Ascending aorta (tissue), 2 donors: ENCODE measurements at regions not wholly inside any gene's neighbourhood (a gene's known extent, or its start where the extent isn't known, plus 50 kb on each side); places are given as distances from the start of the nearest gene placed in this dataset.

Experiments
- DNase-seq, 2 donors: peaks; one replicate each; pipeline ENCODE4 v3.0.0-alpha.2; 2019; ENCODE audit warnings: low spot score in 2 of 2
- H3K27ac ChIP-seq, 2 donors: fragments of 200-600 bp; sonication (generic); one replicate each; pipeline ENCODE4 v1.5.1; 2016 to 2017; ENCODE audit warnings: mild to moderate bottlenecking in 1 of 2
- H3K27me3 ChIP-seq: fragments of 200-600 bp; sonication (generic); one replicate; pipeline ENCODE4 v1.5.1; 2017
- H3K36me3 ChIP-seq, 2 donors: fragments of 200-600 bp; sonication (generic); one replicate each; pipeline ENCODE4 v1.5.1; 2016
- H3K4me1 ChIP-seq, 2 donors: fragments of 200-600 bp; sonication (generic); one replicate each; pipeline ENCODE4 v1.5.1; 2016 to 2017; ENCODE audit warnings: mild to moderate bottlenecking in 1 of 2
- H3K4me3 ChIP-seq, 2 donors: fragments of 200-600 bp; sonication (generic); one replicate each; pipeline ENCODE4 v1.5.1; 2016 to 2017; ENCODE audit warnings: mild to moderate bottlenecking in 1 of 2
- H3K9me3 ChIP-seq, 2 donors: fragments of 200-600 bp; sonication (generic); one replicate each; pipeline ENCODE4 v1.5.1; 2016
- CTCF ChIP-seq, 3 experiments: fragments of 200-600 bp in 2 of 3; fragments of 450-650 bp in 1 of 3; sonication (generic) in 2 of 3; IDR thresholded peaks; one replicate each; pipeline ENCODE4 v1.5.1; 2016 to 2019; ENCODE audit warnings: antibody characterized with exemption in 3 of 3, mild to moderate bottlenecking in 1 of 3, moderate library complexity in 1 of 3
- intact Hi-C: fragments of 100-400 bp; cut with DNase I; formaldehyde crosslinking; loops from one replicate; pipeline ENCODE4 v1.15.1; 2023

GRCh38 chr10:42997151-42997848 is 79.6 kb upstream of the RET start:
- intact Hi-C loops = no loop called here
- H3K27ac ChIP-seq = no peak overlapping the region
- no peak for DNase-seq

GRCh38 chr10:42997849-42998165 is 79.1 kb upstream of the RET start:
- TF ChIP-seq CTCF (IDR thresholded peaks at IDR 0.05) = no peak
- H3K4me3 ChIP-seq = no peak overlapping the region
- H3K9me3 ChIP-seq = no peaks in the 10 kb centered on the region
- intact Hi-C loops = no loop called here
- no peak for DNase-seq
- no peaks in the 10 kb centered on the region for H3K4me1 ChIP-seq
- H3K36me3 ChIP-seq = no peaks in the 10 kb centered on the region
- H3K27me3 ChIP-seq = no peaks in the 10 kb centered on the region
- no peak overlapping the region for H3K27ac ChIP-seq

More at GRCh38 chr10:42997151-42997848, 79.6 kb upstream of the RET start:
- Histone ChIP-seq H3K27me3 (no peaks in the 10 kb centered on the region), H3K4me3 (no peak overlapping the region), H3K36me3 (no peaks in the 10 kb centered on the region), H3K9me3 (no peaks in the 10 kb centered on the region), H3K4me1 (no peaks in the 10 kb centered on the region)
- no peak for TF ChIP-seq CTCF (IDR thresholded peaks at IDR 0.05)

- no peak for TF ChIP-seq CTCF (IDR thresholded peaks at IDR 0.05)
- H3K36me3 ChIP-seq = no peaks in the 10 kb centered on the region
- H3K27me3 ChIP-seq = no peaks in the 10 kb centered on the region
- intact Hi-C loops = no loop called here
- no peak overlapping the region for H3K4me3 ChIP-seq
- H3K4me1 ChIP-seq = no peaks in the 10 kb centered on the region
- H3K9me3 ChIP-seq = no peaks in the 10 kb centered on the region
- no peak for DNase-seq
- no peak overlapping the region for H3K27ac ChIP-seq
Observed at GRCh38 chr10:42998481-42999384, 78.1 kb upstream of the RET start.

- no peak for TF ChIP-seq CTCF (IDR thresholded peaks at IDR 0.05)
- no peak overlapping the region for H3K4me3 ChIP-seq
- DNase-seq = no peak
- no peaks in the 10 kb centered on the region for H3K36me3 ChIP-seq
- H3K27ac ChIP-seq = no peak overlapping the region
- no peaks in the 10 kb centered on the region for H3K9me3 ChIP-seq
- intact Hi-C loops = no loop called here
- H3K4me1 ChIP-seq = no peaks in the 10 kb centered on the region
- no peaks in the 10 kb centered on the region for H3K27me3 ChIP-seq
Observed at GRCh38 chr10:42999385-43000020, 77.4 kb upstream of the RET start.

GRCh38 chr10:43000021-43000411 is 76.9 kb upstream of the RET start:
- Histone ChIP-seq H3K4me3 (no peak overlapping the region), H3K27ac (no peak overlapping the region), H3K27me3 (no peaks in the 10 kb centered on the region), H3K9me3 (no peaks in the 10 kb centered on the region), H3K36me3 (no peaks in the 10 kb centered on the region), H3K4me1 (no peaks in the 10 kb centered on the region)
- no peak for DNase-seq
- TF ChIP-seq CTCF (IDR thresholded peaks at IDR 0.05) = no peak
- intact Hi-C loops = no loop called here
